WTC11 (cell line): ENCODE measurements at regions not wholly inside any gene's neighbourhood (a gene's known extent, or its start where the extent isn't known, plus 50 kb on each side); places are given as distances from the start of the nearest gene placed in this dataset.

Experiments
- CTCF ChIP-seq: fragments of 200-600 bp; IDR thresholded peaks from 2 replicates; pipeline ENCODE4 v1.8.0; 2022; ENCODE audit warnings: antibody characterized with exemption
- EMX1 ChIP-seq: fragments of 250-450 bp; sonication (Bioruptor Pico); IDR thresholded peaks from 2 replicates; pipeline ENCODE4 v1.8.0; 2021; ENCODE audit warnings: mild to moderate bottlenecking
- IRF1 ChIP-seq: sonication (generic); formaldehyde crosslinking; IDR thresholded peaks from 2 replicates; pipeline ENCODE4 v1.8.0; 2023; ENCODE audit warnings: missing genetic modification reagents
- KAT7 ChIP-seq: sonication (generic); formaldehyde crosslinking; IDR thresholded peaks from 2 replicates; pipeline ENCODE4 v1.8.1; 2023; ENCODE audit warnings: missing genetic modification reagents, mild to moderate bottlenecking, borderline replicate concordance
- NR1H2 ChIP-seq: sonication (generic); formaldehyde crosslinking; IDR thresholded peaks from 2 replicates; pipeline ENCODE4 v1.9.0; 2021; ENCODE audit warnings: mild to moderate bottlenecking, moderate library complexity, missing genetic modification reagents
- ZBTB43 ChIP-seq: sonication (generic); formaldehyde crosslinking; IDR thresholded peaks from 2 replicates; pipeline ENCODE4 v1.8.1; 2023; ENCODE audit warnings: mild to moderate bottlenecking, missing genetic modification reagents
- ZNF121 ChIP-seq: sonication (generic); formaldehyde crosslinking; IDR thresholded peaks from 2 replicates; pipeline ENCODE4 v1.8.0; 2023; ENCODE audit warnings: missing genetic modification reagents
- ZNF138 ChIP-seq: sonication (generic); formaldehyde crosslinking; conservative IDR thresholded peaks from 2 replicates; pipeline ENCODE4 v1.8.1; 2022; ENCODE audit warnings: mild to moderate bottlenecking, moderate library complexity, missing genetic modification reagents

- TF ChIP-seq CTCF (no peak), ZBTB43 (CRISPR knock-in tag) (no peak), KAT7 (CRISPR knock-in tag) (no peak), IRF1 (CRISPR knock-in tag) (no peak), EMX1 (CRISPR knock-in tag) (no peak), ZNF121 (CRISPR knock-in tag) (no peak), ZNF138 (CRISPR knock-in tag) (no peak), NR1H2 (CRISPR knock-in tag) (no peak)
These were observed 280.9 kb upstream of the FZD8 start for GRCh38 chr10:35922876-35923600.
